Endodermal cell (in vitro differentiated cells): ENCODE measurements at regions not wholly inside any gene's neighbourhood (a gene's known extent, or its start where the extent isn't known, plus 50 kb on each side); places are given as distances from the start of the nearest gene placed in this dataset.

Experiments used
- DNase-seq: peaks from one replicate; pipeline ENCODE4 v3.0.0-alpha.2; 2017
- H3K27ac ChIP-seq: 2 replicates; pipeline ENCODE4 v1.5.1; 2013; ENCODE audit warnings: mild to moderate bottlenecking, low read depth, low read length, moderate library complexity
- H3K27me3 ChIP-seq: 2 replicates; pipeline ENCODE4 v1.6.1; 2013; ENCODE audit warnings: mild to moderate bottlenecking, low read length, moderate library complexity; ENCODE audit not compliant: insufficient read depth, control insufficient read depth, poor library complexity, severe bottlenecking
- H3K36me3 ChIP-seq: 2 replicates; pipeline ENCODE4 v1.7.0; 2013; ENCODE audit warnings: mild to moderate bottlenecking, low read length, moderate library complexity; ENCODE audit not compliant: control insufficient read depth, insufficient read depth
- H3K4me1 ChIP-seq: one replicate; pipeline ENCODE4 v1.7.0; 2013; ENCODE audit warnings: low read length; ENCODE audit not compliant: control insufficient read depth, insufficient read depth
- H3K4me3 ChIP-seq: 2 replicates; pipeline ENCODE4 v1.5.1; 2013; ENCODE audit warnings: mild to moderate bottlenecking, low read length, moderate library complexity
- H3K9ac ChIP-seq: 2 replicates; pipeline ENCODE4 v1.6.1; 2013; ENCODE audit warnings: mild to moderate bottlenecking, low read length, moderate library complexity; ENCODE audit not compliant: poor library complexity, severe bottlenecking; ENCODE audit errors: extremely low read depth
- H3K9me3 ChIP-seq: 2 replicates; pipeline ENCODE4 v1.6.1; 2013; ENCODE audit warnings: mild to moderate bottlenecking, low read length, moderate library complexity; ENCODE audit not compliant: control insufficient read depth
- H3K27ac Mint-ChIP-seq: 2 replicates; pipeline ENCODE4 v1.8.0; 2020; ENCODE audit warnings: mixed read lengths
- H3K27me3 Mint-ChIP-seq: 2 replicates; pipeline ENCODE4 v1.8.0; 2021; ENCODE audit warnings: mild to moderate bottlenecking, mixed read lengths; ENCODE audit not compliant: insufficient read depth
- H3K36me3 Mint-ChIP-seq: 2 replicates; pipeline ENCODE4 v1.8.0; 2020; ENCODE audit warnings: low read depth, mixed read lengths
- H3K4me1 Mint-ChIP-seq: 2 replicates; pipeline ENCODE4 v1.8.0; 2020; ENCODE audit warnings: mixed read lengths
- H3K4me3 Mint-ChIP-seq: 2 replicates; pipeline ENCODE4 v1.8.0; 2020; ENCODE audit warnings: mild to moderate bottlenecking, moderate library complexity, mixed read lengths
- H3K9me3 Mint-ChIP-seq: 2 replicates; pipeline ENCODE4 v1.8.0; 2020; ENCODE audit warnings: mild to moderate bottlenecking, mixed read lengths
- CTCF ChIP-seq: fragments of 200-600 bp; sonication (generic); conservative IDR thresholded peaks from 2 replicates; pipeline ENCODE4 v1.5.0; 2021; ENCODE audit warnings: antibody characterized with exemption, mild to moderate bottlenecking
- WGBS, 2 experiments: methylation state at CpG; one replicate each; pipeline versions ENCODE4 v1.1.5 to v1.1.7; 2013; ENCODE audit warnings: missing lambda C conversion rate in 2 of 2, mixed read lengths in 1 of 2; ENCODE audit not compliant: insufficient coverage in 1 of 2, insufficient read length in 1 of 2; 5-methylcytosine and 5-hydroxymethylcytosine counted together

GRCh38 chr16:49913720-49914119, 57.8 kb upstream of the ZNF423 start:
- Mint-ChIP-seq H3K4me3 (no peak overlapping the region), H3K9me3 (no peaks in the 10 kb centered on the region), H3K36me3 (no peaks in the 10 kb centered on the region), H3K27ac (no peak overlapping the region), H3K27me3 (peaks cover 1% of the 10 kb centered on the region), H3K4me1 (no peaks in the 10 kb centered on the region)
- H3K27ac ChIP-seq = no peak overlapping the region
- H3K27me3 ChIP-seq = no peaks in the 10 kb centered on the region
- 87 to 90% methylated on average over 3 to 6 of the region's 6 CpGs for WGBS, 2 experiments
- H3K4me1 ChIP-seq = no peaks in the 10 kb centered on the region
- DNase-seq = no peak
- H3K36me3 ChIP-seq = no peaks in the 10 kb centered on the region
- no peak overlapping the region for H3K9ac ChIP-seq
- H3K9me3 ChIP-seq = no peaks in the 10 kb centered on the region
- no peak for TF ChIP-seq CTCF
- no peak overlapping the region for H3K4me3 ChIP-seq

- Mint-ChIP-seq H3K27ac (no peak overlapping the region), H3K36me3 (no peaks in the 10 kb centered on the region), H3K4me1 (no peaks in the 10 kb centered on the region), H3K27me3 (peaks cover 1% of the 10 kb centered on the region), H3K9me3 (no peaks in the 10 kb centered on the region), H3K4me3 (no peak overlapping the region)
- TF ChIP-seq CTCF = no peak
- no peak for DNase-seq
- no peak overlapping the region for H3K9ac ChIP-seq
- no peak overlapping the region for H3K4me3 ChIP-seq
- WGBS, 2 experiments = 89 to 90% methylated on average over 2 to 5 of the region's 5 CpGs
- H3K36me3 ChIP-seq = no peaks in the 10 kb centered on the region
- H3K27ac ChIP-seq = no peak overlapping the region
- H3K27me3 ChIP-seq = no peaks in the 10 kb centered on the region
- no peaks in the 10 kb centered on the region for H3K4me1 ChIP-seq
- H3K9me3 ChIP-seq = no peaks in the 10 kb centered on the region
Observed at GRCh38 chr16:49914657-49915056, 58.7 kb upstream of the ZNF423 start.

GRCh38 chr16:49918257-49918656, 62.3 kb upstream of the ZNF423 start:
- H3K9me3 Mint-ChIP-seq = no peaks in the 10 kb centered on the region
- Histone ChIP-seq H3K36me3 (no peaks in the 10 kb centered on the region), H3K4me1 (no peaks in the 10 kb centered on the region), H3K9ac (no peak overlapping the region), H3K9me3 (no peaks in the 10 kb centered on the region), H3K27ac (no peak overlapping the region), H3K27me3 (no peaks in the 10 kb centered on the region), H3K4me3 (no peak overlapping the region)
- no peak overlapping the region for H3K27ac Mint-ChIP-seq
- H3K36me3 Mint-ChIP-seq = no peaks in the 10 kb centered on the region
- peak; percentile 31 for TF ChIP-seq CTCF
- H3K4me1 Mint-ChIP-seq = peaks cover 4% of the 10 kb centered on the region
- peak; percentile 73 for DNase-seq
- WGBS, 2 experiments = 91% methylated on average over 6 to 8 of the region's 8 CpGs
- no peak overlapping the region for H3K4me3 Mint-ChIP-seq
- H3K27me3 Mint-ChIP-seq = no peaks in the 10 kb centered on the region
